ENCODE measurements at regions not wholly inside any gene's neighbourhood (a gene's known extent, or its start where the extent isn't known, plus 50 kb on each side); places are given as distances from the start of the nearest gene placed in this dataset.

DNA sequence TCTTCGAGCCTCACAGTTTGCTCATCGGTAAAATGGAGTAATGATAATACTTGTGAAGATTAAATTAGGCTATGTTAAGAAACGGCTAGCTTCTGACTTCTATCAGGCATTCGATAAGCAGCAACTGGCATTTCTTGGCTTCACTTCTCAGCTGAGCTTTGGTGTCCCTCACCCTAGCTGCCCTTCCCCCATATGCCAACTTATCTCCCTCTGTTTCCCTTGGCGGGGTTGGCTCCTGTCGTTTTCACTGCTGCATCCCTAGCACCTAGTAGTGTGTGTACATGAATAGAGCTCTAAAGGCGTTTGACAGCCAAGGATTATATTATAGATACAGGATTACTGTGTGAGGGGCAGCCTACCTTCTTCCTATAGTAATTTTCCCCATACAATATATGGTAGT, 97.5 kb downstream of the TNFSF11 start:
- in situ Hi-C loops (cut with MboI) (no loop called here), intact Hi-C loops (cut with micrococcal nuclease) (no loop called here)
- FAIRE-seq (no peak), ATAC-seq (no peak), DNase-seq (ENCODE audit: extremely low read depth in 1 of 4, low spot score in 3 of 4) (no peak)
- no peak for TF ChIP-seq STAT5B (CRISPR knock-in tag; IDR thresholded peaks at IDR 0.05)
- TF ChIP-seq, protein P1, sequence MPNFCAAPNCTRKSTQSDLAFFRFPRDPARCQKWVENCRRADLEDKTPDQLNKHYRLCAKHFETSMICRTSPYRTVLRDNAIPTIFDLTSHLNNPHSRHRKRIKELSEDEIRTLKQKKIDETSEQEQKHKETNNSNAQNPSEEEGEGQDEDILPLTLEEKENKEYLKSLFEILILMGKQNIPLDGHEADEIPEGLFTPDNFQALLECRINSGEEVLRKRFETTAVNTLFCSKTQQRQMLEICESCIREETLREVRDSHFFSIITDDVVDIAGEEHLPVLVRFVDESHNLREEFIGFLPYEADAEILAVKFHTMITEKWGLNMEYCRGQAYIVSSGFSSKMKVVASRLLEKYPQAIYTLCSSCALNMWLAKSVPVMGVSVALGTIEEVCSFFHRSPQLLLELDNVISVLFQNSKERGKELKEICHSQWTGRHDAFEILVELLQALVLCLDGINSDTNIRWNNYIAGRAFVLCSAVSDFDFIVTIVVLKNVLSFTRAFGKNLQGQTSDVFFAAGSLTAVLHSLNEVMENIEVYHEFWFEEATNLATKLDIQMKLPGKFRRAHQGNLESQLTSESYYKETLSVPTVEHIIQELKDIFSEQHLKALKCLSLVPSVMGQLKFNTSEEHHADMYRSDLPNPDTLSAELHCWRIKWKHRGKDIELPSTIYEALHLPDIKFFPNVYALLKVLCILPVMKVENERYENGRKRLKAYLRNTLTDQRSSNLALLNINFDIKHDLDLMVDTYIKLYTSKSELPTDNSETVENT (CRISPR knock-in tag; IDR thresholded peaks at IDR 0.05): no peak
- TF ChIP-seq, protein P2, sequence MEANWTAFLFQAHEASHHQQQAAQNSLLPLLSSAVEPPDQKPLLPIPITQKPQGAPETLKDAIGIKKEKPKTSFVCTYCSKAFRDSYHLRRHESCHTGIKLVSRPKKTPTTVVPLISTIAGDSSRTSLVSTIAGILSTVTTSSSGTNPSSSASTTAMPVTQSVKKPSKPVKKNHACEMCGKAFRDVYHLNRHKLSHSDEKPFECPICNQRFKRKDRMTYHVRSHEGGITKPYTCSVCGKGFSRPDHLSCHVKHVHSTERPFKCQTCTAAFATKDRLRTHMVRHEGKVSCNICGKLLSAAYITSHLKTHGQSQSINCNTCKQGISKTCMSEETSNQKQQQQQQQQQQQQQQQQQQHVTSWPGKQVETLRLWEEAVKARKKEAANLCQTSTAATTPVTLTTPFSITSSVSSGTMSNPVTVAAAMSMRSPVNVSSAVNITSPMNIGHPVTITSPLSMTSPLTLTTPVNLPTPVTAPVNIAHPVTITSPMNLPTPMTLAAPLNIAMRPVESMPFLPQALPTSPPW (CRISPR knock-in tag; IDR thresholded peaks at IDR 0.05): no peak
- TF ChIP-seq SREBF1 (IDR thresholded peaks at IDR 0.05; ENCODE audit: borderline replicate concordance, low read depth, low read length): no peak
- TF ChIP-seq ZNF184 (CRISPR knock-in tag; IDR thresholded peaks at IDR 0.05): no peak
- no peak for TF ChIP-seq CSDE1 (IDR thresholded peaks at IDR 0.05)
- TF ChIP-seq, protein P3, sequence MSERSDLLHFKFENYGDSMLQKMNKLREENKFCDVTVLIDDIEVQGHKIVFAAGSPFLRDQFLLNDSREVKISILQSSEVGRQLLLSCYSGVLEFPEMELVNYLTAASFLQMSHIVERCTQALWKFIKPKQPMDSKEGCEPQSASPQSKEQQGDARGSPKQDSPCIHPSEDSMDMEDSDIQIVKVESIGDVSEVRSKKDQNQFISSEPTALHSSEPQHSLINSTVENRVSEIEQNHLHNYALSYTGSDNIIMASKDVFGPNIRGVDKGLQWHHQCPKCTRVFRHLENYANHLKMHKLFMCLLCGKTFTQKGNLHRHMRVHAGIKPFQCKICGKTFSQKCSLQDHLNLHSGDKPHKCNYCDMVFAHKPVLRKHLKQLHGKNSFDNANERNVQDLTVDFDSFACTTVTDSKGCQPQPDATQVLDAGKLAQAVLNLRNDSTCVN (CRISPR knock-in tag; IDR thresholded peaks at IDR 0.05): no peak
- TF ChIP-seq FUS (optimal IDR thresholded peaks at IDR 0.05; ENCODE audit: low read depth, low read length): no peak
- TF ChIP-seq HDAC1 (IDR thresholded peaks at IDR 0.05): no peak
- no peak for TF ChIP-seq RBM14 (IDR thresholded peaks at IDR 0.05; ENCODE audit: borderline replicate concordance, insufficient read depth, low read depth, low read length)
- no peak for TF ChIP-seq BHLHE40 (IDR thresholded peaks at IDR 0.05; ENCODE audit: low read length)
- TF ChIP-seq, protein P4, sequence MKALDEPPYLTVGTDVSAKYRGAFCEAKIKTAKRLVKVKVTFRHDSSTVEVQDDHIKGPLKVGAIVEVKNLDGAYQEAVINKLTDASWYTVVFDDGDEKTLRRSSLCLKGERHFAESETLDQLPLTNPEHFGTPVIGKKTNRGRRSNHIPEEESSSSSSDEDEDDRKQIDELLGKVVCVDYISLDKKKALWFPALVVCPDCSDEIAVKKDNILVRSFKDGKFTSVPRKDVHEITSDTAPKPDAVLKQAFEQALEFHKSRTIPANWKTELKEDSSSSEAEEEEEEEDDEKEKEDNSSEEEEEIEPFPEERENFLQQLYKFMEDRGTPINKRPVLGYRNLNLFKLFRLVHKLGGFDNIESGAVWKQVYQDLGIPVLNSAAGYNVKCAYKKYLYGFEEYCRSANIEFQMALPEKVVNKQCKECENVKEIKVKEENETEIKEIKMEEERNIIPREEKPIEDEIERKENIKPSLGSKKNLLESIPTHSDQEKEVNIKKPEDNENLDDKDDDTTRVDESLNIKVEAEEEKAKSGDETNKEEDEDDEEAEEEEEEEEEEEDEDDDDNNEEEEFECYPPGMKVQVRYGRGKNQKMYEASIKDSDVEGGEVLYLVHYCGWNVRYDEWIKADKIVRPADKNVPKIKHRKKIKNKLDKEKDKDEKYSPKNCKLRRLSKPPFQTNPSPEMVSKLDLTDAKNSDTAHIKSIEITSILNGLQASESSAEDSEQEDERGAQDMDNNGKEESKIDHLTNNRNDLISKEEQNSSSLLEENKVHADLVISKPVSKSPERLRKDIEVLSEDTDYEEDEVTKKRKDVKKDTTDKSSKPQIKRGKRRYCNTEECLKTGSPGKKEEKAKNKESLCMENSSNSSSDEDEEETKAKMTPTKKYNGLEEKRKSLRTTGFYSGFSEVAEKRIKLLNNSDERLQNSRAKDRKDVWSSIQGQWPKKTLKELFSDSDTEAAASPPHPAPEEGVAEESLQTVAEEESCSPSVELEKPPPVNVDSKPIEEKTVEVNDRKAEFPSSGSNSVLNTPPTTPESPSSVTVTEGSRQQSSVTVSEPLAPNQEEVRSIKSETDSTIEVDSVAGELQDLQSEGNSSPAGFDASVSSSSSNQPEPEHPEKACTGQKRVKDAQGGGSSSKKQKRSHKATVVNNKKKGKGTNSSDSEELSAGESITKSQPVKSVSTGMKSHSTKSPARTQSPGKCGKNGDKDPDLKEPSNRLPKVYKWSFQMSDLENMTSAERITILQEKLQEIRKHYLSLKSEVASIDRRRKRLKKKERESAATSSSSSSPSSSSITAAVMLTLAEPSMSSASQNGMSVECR (CRISPR knock-in tag; IDR thresholded peaks at IDR 0.05): no peak
- TF ChIP-seq MTF1 (CRISPR knock-in tag; IDR thresholded peaks at IDR 0.05; ENCODE audit: borderline replicate concordance): no peak
- no peak for TF ChIP-seq ZKSCAN8 (CRISPR knock-in tag; IDR thresholded peaks at IDR 0.05)
- Histone ChIP-seq H3K79me2 (ENCODE audit: control insufficient read depth, insufficient read depth, low read length) (no peaks in the 10 kb centered on the region), H3K27me3 (ENCODE audit: control insufficient read depth in 2 of 2, insufficient read depth in 2 of 2, low read length in 2 of 2) (no peaks in the 10 kb centered on the region), H3K4me3 (no peak overlapping the region), H3K4me1 (replicated peaks in 1 of 2; ENCODE audit: control insufficient read depth in 2 of 2, insufficient read depth in 2 of 2, low read length in 2 of 2) (no peaks in the 10 kb centered on the region), H2AFZ (ENCODE audit: low read depth, low read length) (no peak overlapping the region), H3K9ac (ENCODE audit: insufficient read depth in 1 of 2, low read depth in 2 of 2, low read length in 2 of 2) (no peak overlapping the region), H3K36me3 (ENCODE audit: control insufficient read depth, insufficient read depth, low read length) (no peaks in the 10 kb centered on the region), H3K9me1 (ENCODE audit: control insufficient read depth, insufficient read depth, low read length) (no peaks in the 10 kb centered on the region), H3K27ac (ENCODE audit: extremely low read depth, low read depth, low read length) (no peak overlapping the region), H4K20me1 (replicated peaks; ENCODE audit: control insufficient read depth, insufficient read depth, low read length) (no peaks in the 10 kb centered on the region), H3K4me2 (ENCODE audit: insufficient read depth, low read length) (no peak overlapping the region), H3K9me3 (replicated peaks; ENCODE audit: control insufficient read depth, insufficient read depth, low read depth, low read length) (no peaks in the 10 kb centered on the region)
- CTCF ChIA-PET (ENCODE audit: low intra/inter-chr PET ratio): no interaction called here
- POLR2A ChIA-PET: no interaction called here
- WGBS (ENCODE audit: insufficient coverage, low coverage, missing lambda C conversion rate): 0% methylated on average over 7 of the region's 7 CpGs
- BruUV-seq (replicated peaks): no TSS peak
